IMR-90 (cell line): ENCODE measurements at regions not wholly inside any gene's neighbourhood (a gene's known extent, or its start where the extent isn't known, plus 50 kb on each side); places are given as distances from the start of the nearest gene placed in this dataset.

Experiments
- ATAC-seq: fragments of 200-7000 bp; cut with Tn5 transposase; 2 replicates; pipeline ENCODE4 v1.9.1; 2020; ENCODE audit warnings: low read depth, mild to moderate bottlenecking, moderate library complexity
- BruUV-seq: library from RNA; stranded (reverse); fragments of 400-500 nt; replicated peaks from 2 replicates; lab custom pipeline; 2021; lab: Mats Ljungman, UMichigan
- CTCF ChIA-PET: fragments of 300-600 bp; formaldehyde crosslinking; extraction: SDS; loops from one replicate; lab custom pipeline; 2021; ENCODE audit warnings: antibody characterized with exemption; lab: Yijun Ruan, JAX
- POLR2A ChIA-PET: fragments of 300-600 bp; sonication (Branson Sonifier 250); formaldehyde crosslinking; loops from one replicate; lab custom pipeline; 2022; ENCODE audit warnings: antibody characterized with exemption; ENCODE audit not compliant: unreplicated experiment; lab: Charles Lee
- DNase-seq: peaks from one replicate; pipeline ENCODE4 v3.0.0; 2013
- H2AFZ ChIP-seq: replicated peaks from 2 replicates; pipeline ENCODE3; 2013; ENCODE audit warnings: low read length, mild to moderate bottlenecking; ENCODE audit not compliant: poor library complexity
- H2AK5ac ChIP-seq: 2 replicates; pipeline ENCODE4 v1.6.1; 2013; ENCODE audit warnings: low read depth, low read length, inconsistent platforms
- H2AK9ac ChIP-seq: replicated peaks from 2 replicates; pipeline ENCODE3; 2013; ENCODE audit warnings: mild to moderate bottlenecking, low read depth, low read length, moderate library complexity; ENCODE audit not compliant: poor library complexity
- H2BK120ac ChIP-seq: 2 replicates; pipeline ENCODE4 v1.6.1; 2013; ENCODE audit warnings: low read depth, low read length, inconsistent platforms
- H2BK15ac ChIP-seq: 3 replicates; pipeline ENCODE4 v1.6.1; 2013; ENCODE audit warnings: low read depth, low read length, inconsistent platforms
- H2BK20ac ChIP-seq: 2 replicates; pipeline ENCODE4 v1.6.1; 2013; ENCODE audit warnings: low read depth, mild to moderate bottlenecking, inconsistent platforms, low read length, moderate library complexity
- H2BK5ac ChIP-seq: 2 replicates; pipeline ENCODE4 v1.6.1; 2013; ENCODE audit warnings: mild to moderate bottlenecking, low read depth, low read length, inconsistent platforms; ENCODE audit not compliant: poor library complexity, severe bottlenecking
- H3K14ac ChIP-seq: replicated peaks from 2 replicates; pipeline ENCODE4 v1.6.1; 2013; ENCODE audit warnings: low read depth, low read length, inconsistent platforms
- H3K18ac ChIP-seq: 2 replicates; pipeline ENCODE4 v1.6.1; 2013; ENCODE audit warnings: low read depth, low read length, control low read depth
- H3K23ac ChIP-seq: 2 replicates; pipeline ENCODE4 v1.6.1; 2013; ENCODE audit warnings: low read depth, low read length, inconsistent platforms
- H3K27ac ChIP-seq: 2 replicates; pipeline ENCODE4 v1.5.1; 2013; ENCODE audit warnings: mild to moderate bottlenecking, control low read depth, low read length; ENCODE audit not compliant: insufficient read depth
- H3K27me3 ChIP-seq: 2 replicates; pipeline ENCODE4 v1.6.1; 2013; ENCODE audit warnings: low read length; ENCODE audit not compliant: control insufficient read depth, insufficient read depth
- H3K36me3 ChIP-seq: 2 replicates; pipeline ENCODE4 v1.6.1; 2013; ENCODE audit warnings: low read length, mixed read lengths; ENCODE audit not compliant: control insufficient read depth, insufficient read depth
- H3K4ac ChIP-seq: 2 replicates; pipeline ENCODE4 v1.6.1; 2013; ENCODE audit warnings: low read depth, low read length, inconsistent platforms
- H3K4me1 ChIP-seq: 2 replicates; pipeline ENCODE4 v1.6.1; 2013; ENCODE audit warnings: low read length, mixed read lengths; ENCODE audit not compliant: control insufficient read depth, insufficient read depth
- H3K4me2 ChIP-seq: 2 replicates; pipeline ENCODE4 v1.6.1; 2013; ENCODE audit warnings: low read depth, mild to moderate bottlenecking, control low read depth, low read length, moderate library complexity
- H3K4me3 ChIP-seq: 2 replicates; pipeline ENCODE4 v1.5.1; 2013; ENCODE audit warnings: low read depth, mild to moderate bottlenecking, control low read depth, low read length, moderate library complexity; ENCODE audit not compliant: insufficient read depth
- H3K56ac ChIP-seq: 2 replicates; pipeline ENCODE4 v1.6.1; 2013; ENCODE audit warnings: low read length, inconsistent platforms; ENCODE audit not compliant: insufficient read depth; ENCODE audit errors: extremely low read depth
- H3K79me1 ChIP-seq, 2 experiments: 2 replicates each; pipeline ENCODE4 v1.6.1; 2013; ENCODE audit warnings: low read length in 2 of 2, inconsistent platforms in 1 of 2, low read depth in 1 of 2
- H3K9ac ChIP-seq: 2 replicates; pipeline ENCODE4 v1.6.1; 2013; ENCODE audit warnings: low read depth, low read length, control low read depth
- H3K9me1 ChIP-seq: 2 replicates; pipeline ENCODE4 v1.6.1; 2013; ENCODE audit warnings: low read length, inconsistent platforms; ENCODE audit not compliant: insufficient read depth
- H3K9me3 ChIP-seq: 2 replicates; pipeline ENCODE4 v1.6.1; 2013; ENCODE audit warnings: low read length; ENCODE audit not compliant: control insufficient read depth, insufficient read depth
- H4K20me1 ChIP-seq: 2 replicates; pipeline ENCODE4 v1.6.1; 2013; ENCODE audit warnings: low read length, inconsistent platforms; ENCODE audit not compliant: insufficient read depth
- H4K5ac ChIP-seq: 2 replicates; pipeline ENCODE4 v1.6.1; 2013; ENCODE audit warnings: mild to moderate bottlenecking, low read depth, low read length, control low read depth
- H4K8ac ChIP-seq, 2 experiments: 2 replicates each; pipeline ENCODE4 v1.6.1; 2013; ENCODE audit warnings: low read depth in 2 of 2, low read length in 2 of 2, control low read depth in 1 of 2, inconsistent platforms in 1 of 2
- H4K91ac ChIP-seq: 2 replicates; pipeline ENCODE4 v1.6.1; 2013; ENCODE audit warnings: low read depth, low read length, inconsistent platforms; ENCODE audit not compliant: insufficient read depth
- BHLHE40 ChIP-seq: fragments of 150-350 bp; IDR thresholded peaks from 2 replicates; pipeline ENCODE4 v1.6.1; 2016; ENCODE audit warnings: mild to moderate bottlenecking, low read depth, low read length
- CEBPB ChIP-seq: IDR thresholded peaks from 2 replicates; pipeline ENCODE4 v1.6.1; 2012; ENCODE audit warnings: low read depth, low read length, improper control_type of control experiment
- CHD1 ChIP-seq: IDR thresholded peaks from 2 replicates; pipeline ENCODE4 v1.6.1; 2012; ENCODE audit warnings: low read depth, low read length, improper control_type of control experiment
- CTCF ChIP-seq: conservative IDR thresholded peaks from 2 replicates; pipeline ENCODE4 v1.5.1; 2012; ENCODE audit warnings: mild to moderate bottlenecking, low read depth, low read length, improper control_type of control experiment
- FOS ChIP-seq: fragments of 150-350 bp; IDR thresholded peaks from 2 replicates; pipeline ENCODE4 v1.6.1; 2016; ENCODE audit warnings: low read depth, low read length
- MAFK ChIP-seq: IDR thresholded peaks from 2 replicates; pipeline ENCODE4 v1.6.1; 2012; ENCODE audit warnings: low read depth, low read length, improper control_type of control experiment
- MAZ ChIP-seq: IDR thresholded peaks from 2 replicates; pipeline ENCODE4 v1.6.1; 2012; ENCODE audit warnings: low read depth, mild to moderate bottlenecking, low read length, improper control_type of control experiment, moderate library complexity, borderline replicate concordance
- MXI1 ChIP-seq: IDR thresholded peaks from 2 replicates; pipeline ENCODE4 v1.6.1; 2012; ENCODE audit warnings: low read depth, mild to moderate bottlenecking, low read length, moderate library complexity, borderline replicate concordance
- NFE2L2 ChIP-seq: fragments of 150-350 bp; IDR thresholded peaks from 2 replicates; pipeline ENCODE4 v1.6.1; 2016; ENCODE audit warnings: low read depth, mild to moderate bottlenecking, low read length
- POLR2A ChIP-seq: IDR thresholded peaks from 2 replicates; pipeline ENCODE4 v1.6.1; 2012; ENCODE audit warnings: mild to moderate bottlenecking, low read depth, low read length
- RAD21 ChIP-seq: IDR thresholded peaks from 2 replicates; pipeline ENCODE4 v1.6.1; 2012; ENCODE audit warnings: low read length, improper control_type of control experiment
- RCOR1 ChIP-seq: IDR thresholded peaks from 2 replicates; pipeline ENCODE4 v1.6.1; 2012; ENCODE audit warnings: mild to moderate bottlenecking, low read length, improper control_type of control experiment; ENCODE audit not compliant: insufficient replicate concordance
- RFX5 ChIP-seq: IDR thresholded peaks from 2 replicates; pipeline ENCODE4 v1.8.0; 2012; ENCODE audit warnings: low read depth, mild to moderate bottlenecking, low read length, moderate library complexity
- SMC3 ChIP-seq: fragments of 150-350 bp; IDR thresholded peaks from 2 replicates; pipeline ENCODE4 v1.6.1; 2016; ENCODE audit warnings: low read depth, mild to moderate bottlenecking, antibody characterized with exemption, low read length, moderate library complexity
- WGBS, 2 experiments: methylation state at CpG; one replicate each; pipeline versions ENCODE4 v1.1.5 to v1.1.7; 2013; ENCODE audit warnings: missing lambda C conversion rate in 2 of 2; ENCODE audit not compliant: insufficient read length in 1 of 2; ENCODE audit errors: extremely low coverage in 2 of 2; 5-methylcytosine and 5-hydroxymethylcytosine counted together
- dilution Hi-C: fragments of 300-500 bp; cut with HindIII; formaldehyde crosslinking; loops from one replicate; pipeline ENCODE4 v1.14.3; 2018; ENCODE audit warnings: low sequenced_read_pairs; ENCODE audit not compliant: unreplicated experiment
- in situ Hi-C: fragments of 300-500 bp; cut with MboI; formaldehyde crosslinking; loops from 3 replicates; pipeline ENCODE4 v1.14.3; 2019; ENCODE audit warnings: low sequenced_read_pairs, inconsistent platforms, mixed read lengths
- intact Hi-C: fragments of 100-400 bp; cut with micrococcal nuclease; formaldehyde crosslinking; loops from 2 replicates; pipeline ENCODE4 v1.10.0; 2022
- TF ChIP-seq, protein P1 (sequence below): fragments of 150-350 bp; IDR thresholded peaks from 2 replicates; pipeline ENCODE4 v1.6.1; 2017; ENCODE audit warnings: mild to moderate bottlenecking, antibody characterized with exemption, low read length, low read depth
- TF ChIP-seq, protein P2 (sequence below): fragments of 150-350 bp; IDR thresholded peaks from 2 replicates; pipeline ENCODE4 v1.6.1; 2016; ENCODE audit warnings: low read depth, mild to moderate bottlenecking, low read length, moderate library complexity, borderline replicate concordance

GRCh38 chr19:29422047-29422446 is 103.7 kb upstream of the VSTM2B start:
- H4K91ac ChIP-seq: no peak overlapping the region
- in situ Hi-C loops: no loop called here
- H3K4me3 ChIP-seq: no peak overlapping the region
- no peak overlapping the region for H3K4me2 ChIP-seq
- no peak overlapping the region for H2BK20ac ChIP-seq
- no peaks in the 10 kb centered on the region for H3K36me3 ChIP-seq
- no peak overlapping the region for H4K8ac ChIP-seq
- WGBS, 2 experiments: 55% methylated on average over 3 of the region's 7 CpGs; no CpG with 5 or more reads in 1 of the 2 experiments
- no peak overlapping the region for H2AK9ac ChIP-seq
- H4K20me1 ChIP-seq: no peaks in the 10 kb centered on the region
- H4K5ac ChIP-seq: no peak overlapping the region
- DNase-seq (no peak), ATAC-seq (no peak)
- no peak overlapping the region for H3K4ac ChIP-seq
- no peaks in the 10 kb centered on the region for H3K79me1 ChIP-seq
- peaks cover 9% of the 10 kb centered on the region; the same call in 1 of the 2 replicates for H3K9me3 ChIP-seq
- ChIA-PET POLR2A (no interaction called here), CTCF (no interaction called here)
- H3K23ac ChIP-seq: no peak overlapping the region
- no peaks in the 10 kb centered on the region for H3K9me1 ChIP-seq
- dilution Hi-C loops: no loop called here
- H3K14ac ChIP-seq: no peak overlapping the region
- no peaks in the 10 kb centered on the region for H3K27me3 ChIP-seq
- H2AK5ac ChIP-seq: no peak overlapping the region
- H3K4me1 ChIP-seq: no peaks in the 10 kb centered on the region
- no peak overlapping the region for H2BK5ac ChIP-seq
- no peak overlapping the region for H3K18ac ChIP-seq
- H3K56ac ChIP-seq: no peak overlapping the region
- no peak overlapping the region for H2AFZ ChIP-seq
- H2BK15ac ChIP-seq: no peak overlapping the region
- no peak overlapping the region for H2BK120ac ChIP-seq
- no peak overlapping the region for H3K9ac ChIP-seq
- intact Hi-C loops: no loop called here
- H3K27ac ChIP-seq: no peak overlapping the region
- BruUV-seq: no TSS peak
- TF ChIP-seq CEBPB (no peak), NFE2L2 (no peak), FOS (no peak), RFX5 (no peak), MAFK (no peak), POLR2A (no peak), MXI1 (no peak), BHLHE40 (no peak), CHD1 (no peak), MAZ (no peak), CTCF (no peak), RCOR1 (no peak), RAD21 (no peak), SMC3 (no peak)
- TF ChIP-seq, protein P1, sequence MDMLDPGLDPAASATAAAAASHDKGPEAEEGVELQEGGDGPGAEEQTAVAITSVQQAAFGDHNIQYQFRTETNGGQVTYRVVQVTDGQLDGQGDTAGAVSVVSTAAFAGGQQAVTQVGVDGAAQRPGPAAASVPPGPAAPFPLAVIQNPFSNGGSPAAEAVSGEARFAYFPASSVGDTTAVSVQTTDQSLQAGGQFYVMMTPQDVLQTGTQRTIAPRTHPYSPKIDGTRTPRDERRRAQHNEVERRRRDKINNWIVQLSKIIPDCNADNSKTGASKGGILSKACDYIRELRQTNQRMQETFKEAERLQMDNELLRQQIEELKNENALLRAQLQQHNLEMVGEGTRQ: no peak
- TF ChIP-seq, protein P2, sequence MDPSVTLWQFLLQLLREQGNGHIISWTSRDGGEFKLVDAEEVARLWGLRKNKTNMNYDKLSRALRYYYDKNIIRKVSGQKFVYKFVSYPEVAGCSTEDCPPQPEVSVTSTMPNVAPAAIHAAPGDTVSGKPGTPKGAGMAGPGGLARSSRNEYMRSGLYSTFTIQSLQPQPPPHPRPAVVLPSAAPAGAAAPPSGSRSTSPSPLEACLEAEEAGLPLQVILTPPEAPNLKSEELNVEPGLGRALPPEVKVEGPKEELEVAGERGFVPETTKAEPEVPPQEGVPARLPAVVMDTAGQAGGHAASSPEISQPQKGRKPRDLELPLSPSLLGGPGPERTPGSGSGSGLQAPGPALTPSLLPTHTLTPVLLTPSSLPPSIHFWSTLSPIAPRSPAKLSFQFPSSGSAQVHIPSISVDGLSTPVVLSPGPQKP: no peak
